ENCODE measurements at regions not wholly inside any gene's neighbourhood (a gene's known extent, or its start where the extent isn't known, plus 50 kb on each side); places are given as distances from the start of the nearest gene placed in this dataset.

GRCh38 chr3:144177649-144178048 lies 206.0 kb downstream of the DIPK2A start:
- Histone ChIP-seq H3K4me1 (no peaks in the 10 kb centered on the region), H3K36me3 (no peaks in the 10 kb centered on the region), H3K27me3 (no peaks in the 10 kb centered on the region), H3K27ac (no peak overlapping the region), H3K4me3 (no peak overlapping the region), H3K9me3 (no peaks in the 10 kb centered on the region)
- no peak for DNase-seq (ENCODE audit: extremely low spot score in 2 of 2)
- TF ChIP-seq, protein P1, sequence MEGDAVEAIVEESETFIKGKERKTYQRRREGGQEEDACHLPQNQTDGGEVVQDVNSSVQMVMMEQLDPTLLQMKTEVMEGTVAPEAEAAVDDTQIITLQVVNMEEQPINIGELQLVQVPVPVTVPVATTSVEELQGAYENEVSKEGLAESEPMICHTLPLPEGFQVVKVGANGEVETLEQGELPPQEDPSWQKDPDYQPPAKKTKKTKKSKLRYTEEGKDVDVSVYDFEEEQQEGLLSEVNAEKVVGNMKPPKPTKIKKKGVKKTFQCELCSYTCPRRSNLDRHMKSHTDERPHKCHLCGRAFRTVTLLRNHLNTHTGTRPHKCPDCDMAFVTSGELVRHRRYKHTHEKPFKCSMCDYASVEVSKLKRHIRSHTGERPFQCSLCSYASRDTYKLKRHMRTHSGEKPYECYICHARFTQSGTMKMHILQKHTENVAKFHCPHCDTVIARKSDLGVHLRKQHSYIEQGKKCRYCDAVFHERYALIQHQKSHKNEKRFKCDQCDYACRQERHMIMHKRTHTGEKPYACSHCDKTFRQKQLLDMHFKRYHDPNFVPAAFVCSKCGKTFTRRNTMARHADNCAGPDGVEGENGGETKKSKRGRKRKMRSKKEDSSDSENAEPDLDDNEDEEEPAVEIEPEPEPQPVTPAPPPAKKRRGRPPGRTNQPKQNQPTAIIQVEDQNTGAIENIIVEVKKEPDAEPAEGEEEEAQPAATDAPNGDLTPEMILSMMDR (IDR thresholded peaks at IDR 0.05) = no peak
- TF ChIP-seq POLR2AphosphoS5 (IDR thresholded peaks at IDR 0.05; ENCODE audit: insufficient read depth in 1 of 2, low read depth in 1 of 2) = no peak
- intact Hi-C loops (cut with DNase I) = no loop called here

DNA sequence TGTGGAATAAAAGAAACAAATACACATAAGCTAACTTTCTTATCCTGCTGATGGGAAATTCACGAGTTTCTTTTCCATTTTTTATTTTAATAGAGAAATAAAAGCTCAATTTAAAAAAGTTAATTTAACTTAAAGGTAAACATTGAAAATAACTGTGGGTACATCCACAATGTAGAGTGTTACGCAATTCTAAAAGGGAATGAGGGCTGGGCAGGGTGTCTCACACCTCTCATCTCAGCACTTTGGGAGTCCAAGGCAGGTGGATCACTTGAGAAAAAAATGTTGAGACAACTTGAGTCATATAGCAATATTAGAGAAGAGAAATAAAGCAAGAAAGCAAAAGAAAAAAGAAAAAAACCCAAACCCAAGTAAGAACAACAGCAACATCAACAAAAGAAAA lies 207.0 kb downstream of the DIPK2A start:
- TF ChIP-seq, protein P1 (IDR thresholded peaks at IDR 0.05) = no peak
- TF ChIP-seq POLR2A (IDR thresholded peaks at IDR 0.05) = no peak
- no peak for TF ChIP-seq POLR2AphosphoS5 (IDR thresholded peaks at IDR 0.05; ENCODE audit: insufficient read depth in 1 of 2, low read depth in 1 of 2)
- Histone ChIP-seq H3K9me3 (no peaks in the 10 kb centered on the region), H3K4me1 (no peaks in the 10 kb centered on the region), H3K27me3 (no peaks in the 10 kb centered on the region), H3K27ac (no peak overlapping the region), H3K36me3 (no peaks in the 10 kb centered on the region), H3K4me3 (no peak overlapping the region)
- intact Hi-C loops (cut with DNase I) = no loop called here
- no peak for DNase-seq (ENCODE audit: extremely low spot score in 2 of 2)

DNA sequence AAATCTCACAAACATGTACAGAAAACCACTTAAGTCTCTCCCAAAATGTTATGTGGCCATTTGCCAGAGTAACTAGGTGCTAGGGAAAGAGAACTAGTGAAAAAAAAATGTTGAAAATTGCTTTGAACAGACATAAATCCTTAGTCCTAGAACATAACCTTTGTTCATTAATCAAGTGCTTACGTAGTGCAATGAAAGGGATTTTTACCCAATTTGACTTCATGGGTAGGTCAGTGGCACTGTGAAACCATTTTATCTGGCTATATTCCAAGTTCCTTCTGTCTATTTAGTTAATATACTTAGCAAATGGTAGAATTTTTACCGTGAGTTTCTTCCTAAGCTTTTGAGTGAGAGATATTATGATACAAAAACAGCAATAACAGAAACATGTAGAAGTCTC lies 209.4 kb downstream of the DIPK2A start:
- H3K27me3 ChIP-seq = no peaks in the 10 kb centered on the region
- intact Hi-C loops (cut with DNase I) = no loop called here
- no peaks in the 10 kb centered on the region for H3K36me3 ChIP-seq
- no peaks in the 10 kb centered on the region for H3K9me3 ChIP-seq
- no peaks in the 10 kb centered on the region for H3K4me1 ChIP-seq
- no peak overlapping the region for H3K4me3 ChIP-seq
- no peak overlapping the region for H3K27ac ChIP-seq
- no peak for DNase-seq (ENCODE audit: extremely low spot score in 2 of 2)
- TF ChIP-seq, protein P1 (IDR thresholded peaks at IDR 0.05) = no peak
- TF ChIP-seq POLR2AphosphoS5 (IDR thresholded peaks at IDR 0.05; ENCODE audit: insufficient read depth in 1 of 2, low read depth in 1 of 2) (no peak), POLR2A (IDR thresholded peaks at IDR 0.05) (no peak)

GRCh38 chr3:144182501-144182900 lies 210.9 kb downstream of the DIPK2A start:
- H3K27ac ChIP-seq = no peak overlapping the region
- no peak for TF ChIP-seq POLR2A (IDR thresholded peaks at IDR 0.05)
- no peak for TF ChIP-seq POLR2AphosphoS5 (IDR thresholded peaks at IDR 0.05; ENCODE audit: insufficient read depth in 1 of 2, low read depth in 1 of 2)
- TF ChIP-seq, protein P1 (IDR thresholded peaks at IDR 0.05) = no peak
- H3K36me3 ChIP-seq = no peaks in the 10 kb centered on the region
- no peak for DNase-seq (ENCODE audit: extremely low spot score in 2 of 2)
- H3K9me3 ChIP-seq = no peaks in the 10 kb centered on the region
- H3K27me3 ChIP-seq = no peaks in the 10 kb centered on the region
- H3K4me3 ChIP-seq = no peak overlapping the region
- H3K4me1 ChIP-seq = no peaks in the 10 kb centered on the region
- intact Hi-C loops (cut with DNase I) = no loop called here

DNA sequence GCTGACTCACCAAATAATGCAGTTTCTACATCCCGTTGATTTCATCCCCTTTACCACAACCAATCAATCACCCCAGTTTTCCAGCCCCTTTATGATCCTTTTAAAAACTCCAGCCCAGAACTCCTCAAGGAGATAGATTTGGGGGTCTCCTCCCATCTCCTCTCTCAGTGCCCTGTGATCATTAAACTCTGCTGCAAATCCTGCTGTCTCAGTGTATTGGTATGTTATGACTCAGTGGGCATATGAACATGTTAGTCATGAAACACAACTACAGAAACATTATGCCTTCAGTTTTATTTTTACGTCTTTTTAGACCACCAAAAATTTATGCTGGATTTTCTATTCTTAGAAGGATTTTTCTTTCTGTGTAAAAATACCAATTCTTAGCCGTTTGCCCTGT lies 213.7 kb downstream of the DIPK2A start:
- no peak for TF ChIP-seq POLR2A (IDR thresholded peaks at IDR 0.05)
- TF ChIP-seq, protein P1 (IDR thresholded peaks at IDR 0.05) = no peak
- TF ChIP-seq POLR2AphosphoS5 (IDR thresholded peaks at IDR 0.05; ENCODE audit: insufficient read depth in 1 of 2, low read depth in 1 of 2) = no peak
- Histone ChIP-seq H3K4me3 (no peak overlapping the region), H3K27me3 (no peaks in the 10 kb centered on the region), H3K27ac (no peak overlapping the region), H3K9me3 (no peaks in the 10 kb centered on the region), H3K36me3 (no peaks in the 10 kb centered on the region), H3K4me1 (no peaks in the 10 kb centered on the region)
- intact Hi-C loops (cut with DNase I) = no loop called here
- no peak for DNase-seq (ENCODE audit: extremely low spot score in 2 of 2)
